Heart left ventricle (tissue), 13 donors: ENCODE measurements at regions not wholly inside any gene's neighbourhood (a gene's known extent, or its start where the extent isn't known, plus 50 kb on each side); places are given as distances from the start of the nearest gene placed in this dataset.

Experiments
- CTCF ChIP-seq, 12 donors: fragments of 200-600 bp; sonication (generic) in 4 of 12; IDR thresholded peaks; one replicate each; pipeline versions ENCODE4 v1.5.0 to v1.8.0; 2018 to 2022; ENCODE audit warnings: antibody characterized with exemption in 12 of 12, mild to moderate bottlenecking in 5 of 12
- POLR2A ChIP-seq, 2 donors: fragments of 450-650 bp; IDR thresholded peaks; one replicate each; pipeline ENCODE4 v1.6.1; 2017; ENCODE audit warnings: antibody characterized with exemption in 2 of 2, mild to moderate bottlenecking in 2 of 2, moderate library complexity in 2 of 2
- donor health status: ischemic (EF 13 %, LVEDD 7.1; RV severe dilation, severe dysfunction).
- donor health status: DM: no; HTN: yes; CAD: no.
- donor health status: DM: no; HTN: no; CAD: no.
- donor health status: ischemic (EF 25% LVEDD 6.9; RV normal size, moderate dysfunction).
- donor health status: ischemic (EF 25% LVEDD 5.7; RV mildly dilated, moderate dysfunction).
- donor health status: ischemic (EF 35%, LVEDD 5.7; RV mildly dilated, moderate dysfunction).
- donor health status: nonischemic (EF 11% LVEDD 7.7; RV severe dilation, severe dysfunction).
- donor health status: DM: yes; HTN: yes; CAD: no.
- donor health status: PGD.
- donor health status: ischemic (EF 29% LVEDD 5.4; RV normal size, mild dysfunction).
- donor health status: nonischemic (EF 23%, LVEDD 6.1; RV moderate dilation, normal function).

GRCh38 chr2:111633643-111634042, 250.3 kb downstream of the ANAPC1 start:
- TF ChIP-seq CTCF (IDR thresholded peaks at IDR 0.05): no peak
- TF ChIP-seq POLR2A (IDR thresholded peaks at IDR 0.05): no peak
